Caki2 (cell line): ENCODE measurements at regions not wholly inside any gene's neighbourhood (a gene's known extent, or its start where the extent isn't known, plus 50 kb on each side); places are given as distances from the start of the nearest gene placed in this dataset.

Experiments
- DNase-seq: peaks from one replicate; pipeline ENCODE4 v3.0.0-alpha.2; 2015; ENCODE audit warnings: low read depth
- in situ Hi-C: cut with HindIII; loops from 2 replicates; pipeline ENCODE4 v1.10.0; 2016; ENCODE audit warnings: low sequenced_read_pairs, low pct_unique_long_range_greater_than_20kb, mixed read lengths

DNA sequence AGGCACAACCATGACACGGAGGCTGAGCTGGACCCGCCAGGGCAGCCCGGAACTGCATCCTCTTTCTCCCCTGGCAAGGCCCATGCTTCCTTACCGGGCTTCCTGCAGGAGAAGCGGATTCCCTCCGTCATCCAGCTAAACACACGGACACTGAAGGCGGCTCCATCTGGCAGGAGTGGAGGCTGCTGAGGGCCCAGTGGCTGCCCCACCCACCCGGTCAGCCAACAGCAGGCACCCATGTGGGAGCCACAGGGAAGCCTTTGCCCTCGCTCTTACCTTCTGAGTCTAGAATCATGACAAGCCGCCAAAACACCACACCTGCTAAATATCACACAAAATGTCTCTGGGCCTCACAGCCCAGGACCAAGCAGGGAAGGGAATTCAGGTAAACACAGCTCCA, 321.6 kb upstream of the RNF32 start:
- no peak for DNase-seq
- in situ Hi-C loops, result no loop called here

DNA sequence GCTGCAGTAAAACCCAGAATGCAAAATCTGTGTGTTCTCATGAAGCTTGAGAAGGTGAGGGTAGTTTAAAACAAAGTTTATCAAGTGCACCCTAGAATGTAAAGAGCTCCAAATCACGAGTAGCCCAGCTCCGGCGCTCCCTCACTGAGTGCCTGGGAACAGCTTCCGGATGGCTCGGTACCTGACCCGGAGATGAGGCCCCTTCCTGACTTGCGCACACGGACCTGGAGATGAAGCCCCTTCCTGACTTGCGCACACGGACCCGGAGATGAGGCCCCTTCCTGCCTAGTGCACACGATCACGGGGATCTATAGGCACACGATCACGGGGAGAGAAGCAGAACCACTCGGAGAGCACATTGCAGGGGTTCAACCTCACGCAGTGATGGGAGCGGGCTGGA, 322.1 kb upstream of the RNF32 start:
- in situ Hi-C loops, result no loop called here
- no peak for DNase-seq

DNA sequence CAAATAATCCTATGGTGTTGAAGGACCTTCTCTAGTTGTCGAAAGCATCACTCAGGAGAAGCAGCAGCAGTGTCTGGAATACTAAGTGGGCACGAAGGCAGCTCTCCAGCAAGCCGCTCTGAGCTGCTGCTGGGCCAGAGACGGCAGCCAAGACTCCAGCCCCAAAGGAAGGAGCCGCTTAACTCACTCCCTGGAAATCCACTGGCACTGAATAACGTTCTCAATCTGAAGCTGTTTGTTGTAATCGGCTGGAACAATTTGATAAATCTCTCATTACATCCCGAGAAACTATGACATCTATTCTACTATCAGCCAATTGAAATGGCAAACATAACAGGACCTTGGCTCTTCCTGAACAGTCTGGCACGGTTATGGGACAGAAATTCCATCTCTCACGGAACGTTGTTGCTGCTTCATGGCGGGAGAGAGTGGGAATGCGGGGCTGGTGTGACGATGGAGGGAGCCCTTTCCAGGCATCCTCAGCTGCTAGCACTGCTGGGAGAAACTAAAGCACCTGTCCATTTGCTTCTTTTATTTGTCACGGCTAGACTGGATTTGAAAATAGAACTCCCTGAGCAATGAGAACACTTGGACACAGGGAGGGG, 331.5 kb upstream of the RNF32 start:
- no peak for DNase-seq
- in situ Hi-C loops, result no loop called here

DNA sequence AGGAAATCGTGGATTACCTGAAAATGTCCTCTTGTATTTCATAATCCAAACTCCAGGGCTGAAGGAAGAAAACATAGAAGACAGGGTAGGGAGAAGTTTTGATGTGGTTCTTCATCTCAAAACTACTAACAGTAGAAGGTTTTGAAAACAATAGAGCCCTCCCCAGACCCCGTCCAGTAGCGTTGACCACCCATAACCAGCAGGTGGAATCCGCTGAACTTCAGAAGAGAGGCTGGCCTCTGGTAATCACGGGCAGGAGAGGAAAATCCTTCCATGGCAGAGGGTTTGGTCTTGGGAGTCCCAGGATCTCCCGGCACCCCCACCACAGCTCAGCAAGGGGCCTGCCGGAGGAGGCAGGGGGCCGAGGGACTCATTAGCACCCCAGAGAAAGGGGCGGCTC, 333.4 kb upstream of the RNF32 start:
- in situ Hi-C loops, result no loop called here
- no peak for DNase-seq

DNA sequence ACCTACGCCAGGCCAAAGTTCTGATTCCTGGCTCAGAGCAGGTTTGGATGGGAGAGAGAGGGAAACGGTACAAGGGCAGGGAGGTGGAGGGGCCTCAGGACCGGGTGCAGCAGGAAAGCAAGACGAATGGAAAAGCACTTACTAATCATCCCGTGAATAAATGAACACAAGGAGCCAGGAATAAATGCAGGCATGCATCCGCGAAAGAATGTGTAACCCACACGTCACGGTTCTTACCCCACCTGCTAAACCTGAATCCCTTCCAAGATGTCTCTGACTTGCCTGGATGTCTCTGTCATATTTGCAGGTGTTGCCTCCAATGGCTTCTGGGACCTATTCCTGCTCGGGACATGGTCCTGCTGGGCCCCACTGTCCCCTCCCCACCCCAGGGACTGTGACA, 335.2 kb upstream of the RNF32 start:
- no peak for DNase-seq
- in situ Hi-C loops, result no loop called here

DNA sequence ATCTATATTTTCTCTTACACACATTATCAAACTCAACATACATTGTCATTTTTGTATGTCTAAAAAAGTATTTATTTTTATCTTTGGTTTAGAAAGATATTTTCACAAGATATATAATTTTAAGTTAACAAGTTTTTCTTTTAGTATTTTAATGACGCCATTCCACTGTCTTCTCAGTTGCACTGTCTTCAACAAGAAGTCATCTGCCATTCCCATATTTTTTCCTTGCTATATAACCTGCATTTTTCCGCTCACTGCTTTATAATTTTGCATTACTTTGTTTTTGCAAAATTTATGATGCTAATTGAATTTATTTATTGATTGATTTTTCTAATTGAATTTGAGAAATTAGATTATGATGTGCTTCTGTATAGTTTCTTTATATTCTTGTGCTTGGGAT, 357.8 kb upstream of the RNF32 start:
- in situ Hi-C loops, result no loop called here
- no peak for DNase-seq

DNA sequence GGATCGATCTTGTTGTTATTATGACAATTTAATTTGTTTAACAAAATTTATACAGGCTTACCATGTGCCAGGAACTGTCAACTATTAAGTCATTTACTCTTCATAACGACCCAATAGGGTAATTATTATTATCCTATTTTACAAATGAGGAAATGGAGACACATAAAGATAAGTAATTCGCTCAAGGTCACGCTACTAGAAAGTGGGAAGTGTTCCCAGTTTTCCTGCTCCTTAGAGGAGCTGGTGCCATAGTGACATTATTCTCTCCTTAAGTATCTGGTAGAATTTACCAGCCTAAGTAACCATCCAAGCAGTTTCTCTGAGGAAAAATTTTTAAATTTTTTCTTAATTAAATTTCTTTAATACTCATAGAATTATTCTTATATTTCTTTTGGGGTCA, 360.9 kb upstream of the RNF32 start:
- in situ Hi-C loops, result no loop called here
- DNase-seq, result no peak

DNA sequence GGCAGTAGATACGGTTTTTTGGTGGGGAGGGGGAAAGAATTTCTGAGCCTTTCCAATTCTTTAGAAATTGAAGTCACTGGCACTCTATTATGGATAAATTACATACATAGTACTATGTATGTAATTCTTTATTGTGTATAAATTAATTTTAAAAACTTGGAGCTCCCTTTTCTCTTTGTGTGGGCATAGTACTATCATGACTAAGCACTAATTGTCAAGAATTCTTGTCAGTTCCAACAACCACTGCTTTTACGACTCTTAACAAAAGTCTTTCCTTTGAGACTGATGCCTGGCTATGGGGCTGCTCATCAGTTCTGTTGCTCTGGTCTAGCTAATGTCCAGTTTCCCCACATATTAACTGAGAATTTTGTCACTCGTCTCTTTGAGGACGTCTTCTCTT, 365.3 kb upstream of the RNF32 start:
- DNase-seq, result no peak
- in situ Hi-C loops, result no loop called here

DNA sequence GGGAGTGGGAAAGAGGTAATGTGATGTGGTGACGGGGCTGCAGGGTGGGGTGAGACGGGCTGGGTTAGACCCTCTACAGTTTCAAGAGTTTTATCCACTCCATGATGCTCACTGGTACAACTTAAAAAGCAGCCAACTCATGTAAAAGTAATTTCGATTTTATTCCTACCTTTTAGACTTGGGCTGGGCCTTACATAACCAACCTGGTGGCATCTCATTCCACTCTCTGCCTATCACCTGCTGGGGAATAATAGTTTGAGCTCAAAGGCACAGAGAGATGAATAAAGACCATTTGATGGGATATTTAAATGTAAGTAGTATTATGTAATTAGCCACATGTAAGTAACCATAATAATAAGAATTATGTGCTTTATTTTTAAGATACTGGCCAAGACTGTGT, 366.0 kb upstream of the RNF32 start:
- DNase-seq, result no peak
- in situ Hi-C loops, result no loop called here

DNA sequence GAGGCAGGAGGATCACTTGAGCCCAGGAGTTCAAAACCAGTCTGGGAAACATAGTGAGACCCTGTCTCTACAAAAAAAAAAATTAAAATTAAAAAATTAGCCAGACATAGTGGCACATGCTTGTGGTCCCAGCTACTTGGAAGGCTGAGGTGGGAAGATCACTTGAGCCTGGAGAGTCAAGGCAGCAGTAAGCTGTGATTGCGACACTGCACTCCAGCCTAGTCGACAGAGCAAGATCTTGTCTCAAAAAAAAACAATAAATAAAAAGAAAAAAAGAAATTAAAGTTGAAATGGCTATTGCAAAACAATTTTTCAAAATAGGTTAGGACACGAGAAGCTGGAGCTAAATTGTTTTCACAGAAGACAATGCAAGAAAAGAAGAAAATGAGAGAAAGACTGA, 379.0 kb upstream of the RNF32 start:
- no peak for DNase-seq
- in situ Hi-C loops, result no loop called here

DNA sequence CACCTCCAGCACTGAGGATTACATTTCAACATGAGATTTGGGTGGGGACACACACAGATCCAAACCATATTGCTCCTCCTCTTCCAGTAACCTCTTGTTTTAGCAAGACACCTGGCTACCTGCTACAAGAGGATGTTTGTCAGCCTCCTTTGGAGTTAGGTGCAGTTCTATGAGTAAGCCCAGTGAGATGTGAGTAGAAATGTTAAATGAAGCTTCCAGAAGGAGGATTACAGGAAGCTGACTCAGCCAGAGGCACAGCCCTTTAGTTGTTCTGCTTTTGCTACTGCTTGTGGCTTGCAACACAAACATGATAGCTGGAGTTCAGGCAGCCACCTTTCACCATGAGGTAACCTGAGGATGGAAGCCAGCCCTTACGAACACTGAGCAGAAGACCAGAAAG, 382.7 kb upstream of the RNF32 start:
- in situ Hi-C loops, result no loop called here
- no peak for DNase-seq

DNA sequence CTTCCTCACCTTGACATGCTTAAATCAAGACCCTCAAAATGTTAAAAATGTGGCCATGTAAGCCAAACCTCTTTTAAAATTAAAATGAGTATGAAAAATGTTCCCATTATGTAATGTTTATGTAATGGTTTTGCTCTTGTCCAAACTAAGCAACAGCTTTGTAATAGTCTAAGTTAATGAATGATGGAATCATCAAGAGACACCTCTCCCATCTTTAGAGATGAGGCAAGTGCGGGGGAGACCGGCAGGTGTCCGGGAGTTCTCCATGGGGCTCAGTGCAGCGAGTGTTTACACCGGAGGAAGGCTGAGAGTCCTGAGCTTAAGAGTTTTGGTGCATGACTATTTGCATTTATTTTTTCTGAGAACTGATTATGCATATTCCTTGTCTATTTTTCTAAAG, 384.9 kb upstream of the RNF32 start:
- in situ Hi-C loops, result no loop called here
- no peak for DNase-seq

DNA sequence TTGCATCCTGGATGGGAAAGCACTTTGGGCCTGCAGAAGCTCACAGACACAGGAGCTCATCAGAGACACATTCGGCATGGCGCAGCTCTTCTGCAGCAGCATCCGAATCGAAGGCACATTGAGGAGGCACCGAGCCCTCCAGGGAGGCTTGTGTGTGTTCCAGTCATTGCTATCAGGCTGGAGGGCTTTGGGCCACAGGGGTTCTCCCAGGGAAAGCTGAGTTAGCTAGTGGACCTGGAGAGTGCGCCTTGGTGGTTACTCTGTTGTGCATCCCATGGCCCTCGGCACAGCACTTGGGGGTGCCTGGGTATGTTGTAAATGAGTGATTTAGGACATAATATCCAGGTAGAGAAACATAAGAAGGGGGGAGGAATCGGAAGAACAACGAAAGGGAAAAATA, 388.7 kb upstream of the RNF32 start:
- in situ Hi-C loops, result no loop called here
- DNase-seq, result no peak

DNA sequence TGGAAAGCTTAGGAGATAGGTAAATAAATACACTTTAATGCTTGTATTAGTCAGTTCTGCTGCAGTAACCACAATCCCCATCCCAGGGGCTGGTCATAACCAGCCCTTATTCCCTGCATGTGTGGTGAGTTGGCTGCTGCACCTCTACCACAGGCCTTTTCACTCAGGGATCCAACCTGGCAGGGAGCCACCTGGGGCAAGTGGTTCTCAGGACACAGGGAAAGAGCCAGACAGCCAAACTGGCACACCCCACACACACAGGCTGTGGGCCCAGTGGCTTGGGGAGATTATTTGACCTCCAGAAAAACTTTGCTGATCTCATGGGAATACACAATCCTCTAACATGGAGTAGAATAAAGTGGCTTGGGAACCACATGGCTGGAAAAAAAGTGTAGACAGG, 400.0 kb upstream of the RNF32 start:
- in situ Hi-C loops, result no loop called here
- no peak for DNase-seq

DNA sequence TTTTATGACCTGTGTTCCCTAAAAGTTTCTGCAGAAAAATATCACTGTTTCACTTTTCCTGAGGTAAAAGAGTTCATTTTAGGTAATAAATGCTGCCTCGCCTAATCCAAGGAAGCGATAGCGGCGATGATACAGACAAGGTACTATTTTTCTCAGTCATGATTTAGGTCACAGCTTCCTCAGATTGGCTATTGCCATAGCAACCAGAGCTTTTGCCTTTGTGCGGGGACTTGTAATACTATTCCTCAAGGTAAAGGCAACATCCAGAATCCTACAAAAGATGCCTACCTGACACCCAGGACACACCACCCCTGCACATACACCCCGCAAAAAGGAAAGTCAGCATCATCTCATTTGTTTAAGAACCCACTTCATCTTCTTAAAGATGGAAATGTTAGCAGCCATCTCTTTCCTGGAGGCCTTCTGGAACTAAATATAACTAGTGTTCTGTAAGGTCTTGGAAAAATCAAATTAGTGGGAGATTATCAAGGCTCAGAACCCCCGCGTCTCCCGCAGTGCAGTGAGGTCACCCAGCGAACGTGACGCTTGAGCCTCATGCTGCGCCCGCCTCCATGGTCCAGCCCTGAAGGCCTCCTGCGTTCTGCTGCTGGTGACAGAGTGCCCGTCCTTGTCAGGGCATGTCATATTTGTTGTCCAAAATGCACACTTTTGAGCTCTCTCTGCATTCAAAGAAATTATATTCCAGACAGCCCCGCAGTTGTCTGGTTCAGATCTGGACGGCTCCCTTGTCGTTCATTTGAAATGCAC, 402.0 kb upstream of the RNF32 start:
- in situ Hi-C loops, result no loop called here
- DNase-seq, result no peak

DNA sequence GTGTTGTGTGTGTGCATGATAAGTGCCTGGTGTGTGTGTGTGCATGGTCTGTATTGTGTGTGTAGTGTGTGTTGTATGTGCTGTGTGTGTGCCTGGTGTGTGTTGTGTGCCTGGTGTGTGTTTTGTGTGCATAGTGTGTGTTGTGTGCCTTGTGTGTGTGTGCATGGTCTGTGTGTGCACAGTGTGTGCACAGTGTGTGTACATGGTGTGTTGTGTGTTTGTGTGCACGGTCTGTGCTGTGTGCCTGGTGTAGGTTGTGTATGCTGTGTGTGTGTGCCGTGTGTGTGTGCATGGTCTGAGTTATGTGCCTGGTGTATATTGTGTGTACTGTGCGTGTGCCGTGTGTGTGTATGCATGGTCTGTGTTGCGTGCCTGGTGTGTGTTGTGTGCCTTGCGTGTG, 403.0 kb upstream of the RNF32 start:
- no peak for DNase-seq
- in situ Hi-C loops, result no loop called here

DNA sequence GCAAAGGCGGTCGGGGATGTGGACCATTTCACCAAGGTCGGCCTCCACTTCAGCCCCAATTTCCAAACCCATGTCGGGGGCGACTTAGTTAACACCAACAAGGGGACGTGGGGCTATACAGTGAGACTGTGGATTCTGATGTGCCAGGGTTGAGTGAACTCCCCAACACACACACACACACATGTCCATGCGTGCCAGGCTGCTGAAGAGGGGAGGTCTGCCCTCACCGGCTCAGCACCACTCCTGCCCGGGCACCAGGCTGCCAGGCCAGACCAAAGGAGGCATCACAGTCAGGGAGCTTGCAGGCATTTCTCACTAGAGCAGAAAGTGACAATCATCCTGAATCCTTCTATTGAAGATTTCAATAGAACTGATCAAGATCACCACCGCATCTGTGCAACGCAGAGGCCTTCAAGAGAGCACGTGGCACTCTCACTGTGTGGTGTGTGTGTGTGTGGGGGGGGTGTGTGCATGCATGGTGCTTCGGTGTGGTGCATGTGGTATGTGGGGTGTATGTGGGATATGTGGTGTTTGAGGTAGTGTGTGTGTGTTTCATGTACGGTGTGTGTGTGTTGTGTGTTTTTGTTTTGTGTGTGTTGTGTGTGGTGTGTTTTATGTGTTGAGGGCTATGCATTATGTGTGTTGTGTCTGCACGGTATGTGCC, 403.5 kb upstream of the RNF32 start:
- no peak for DNase-seq
- in situ Hi-C loops, result no loop called here

DNA sequence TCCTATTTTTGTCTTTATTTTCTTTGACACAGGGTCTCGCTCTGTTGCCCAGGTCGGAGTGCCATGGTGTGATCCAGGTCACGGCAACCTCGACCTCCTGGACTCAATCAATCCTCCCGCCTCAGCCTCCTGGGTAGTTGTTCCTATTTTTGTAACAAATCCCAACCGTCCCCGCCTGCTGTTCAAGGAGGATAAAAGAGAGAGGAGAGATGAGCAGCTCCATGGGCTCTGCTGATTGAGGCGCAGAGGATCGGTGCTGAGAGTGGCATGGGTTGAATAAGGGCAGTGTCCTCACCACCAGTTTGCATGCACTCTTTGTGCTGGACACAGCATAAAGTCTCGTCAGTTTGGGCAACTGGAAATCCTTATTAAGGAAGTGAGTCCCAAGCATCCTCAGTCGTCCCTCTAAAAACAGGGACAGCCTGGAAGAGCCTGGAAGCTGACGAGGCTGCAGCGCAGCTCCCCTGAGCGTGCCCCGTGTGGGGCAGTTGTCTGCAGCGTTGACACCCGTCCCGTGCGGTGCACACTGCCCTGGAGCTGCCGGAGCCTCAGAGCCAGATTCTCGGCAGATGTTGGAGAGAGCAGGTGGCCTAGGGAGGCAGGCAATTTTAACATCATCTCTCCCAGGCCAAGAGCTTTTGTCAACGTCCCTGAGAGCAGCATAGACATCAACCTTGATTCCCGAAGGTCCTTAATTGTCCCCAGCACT, 404.2 kb upstream of the RNF32 start:
- in situ Hi-C loops, result no loop called here
- no peak for DNase-seq
